ENCODE measurements at regions not wholly inside any gene's neighbourhood (a gene's known extent, or its start where the extent isn't known, plus 50 kb on each side); places are given as distances from the start of the nearest gene placed in this dataset.

DNA sequence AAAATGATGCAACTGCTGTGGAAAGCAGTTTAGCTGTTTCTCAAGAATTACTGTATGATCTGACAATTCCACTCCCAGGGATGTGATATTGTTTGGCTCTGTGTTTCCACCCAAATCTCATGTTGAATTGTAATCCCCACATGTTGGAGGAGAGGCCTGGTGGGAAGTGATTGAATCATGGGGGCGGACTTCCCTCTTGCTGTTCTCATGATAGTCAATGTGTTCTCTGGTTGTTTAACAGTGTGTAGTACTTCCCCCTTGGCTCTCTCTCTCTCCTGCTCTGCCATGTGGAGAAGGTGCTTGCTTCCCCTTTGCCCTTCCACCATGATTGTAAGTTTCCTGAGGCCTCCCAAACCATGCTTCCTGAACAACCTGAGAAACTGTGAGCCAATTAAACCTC is 93.4 kb upstream of the CPM start:
- H3K4me1 ChIP-seq (ENCODE audit: insufficient read depth, low read length), result peaks cover 23% of the 10 kb centered on the region
- H3K27me3 ChIP-seq (ENCODE audit: insufficient read depth, low read length), result no peaks in the 10 kb centered on the region
- H3K4me2 ChIP-seq (ENCODE audit: insufficient read depth, low read length), result no peak overlapping the region
- TF ChIP-seq, protein P1, sequence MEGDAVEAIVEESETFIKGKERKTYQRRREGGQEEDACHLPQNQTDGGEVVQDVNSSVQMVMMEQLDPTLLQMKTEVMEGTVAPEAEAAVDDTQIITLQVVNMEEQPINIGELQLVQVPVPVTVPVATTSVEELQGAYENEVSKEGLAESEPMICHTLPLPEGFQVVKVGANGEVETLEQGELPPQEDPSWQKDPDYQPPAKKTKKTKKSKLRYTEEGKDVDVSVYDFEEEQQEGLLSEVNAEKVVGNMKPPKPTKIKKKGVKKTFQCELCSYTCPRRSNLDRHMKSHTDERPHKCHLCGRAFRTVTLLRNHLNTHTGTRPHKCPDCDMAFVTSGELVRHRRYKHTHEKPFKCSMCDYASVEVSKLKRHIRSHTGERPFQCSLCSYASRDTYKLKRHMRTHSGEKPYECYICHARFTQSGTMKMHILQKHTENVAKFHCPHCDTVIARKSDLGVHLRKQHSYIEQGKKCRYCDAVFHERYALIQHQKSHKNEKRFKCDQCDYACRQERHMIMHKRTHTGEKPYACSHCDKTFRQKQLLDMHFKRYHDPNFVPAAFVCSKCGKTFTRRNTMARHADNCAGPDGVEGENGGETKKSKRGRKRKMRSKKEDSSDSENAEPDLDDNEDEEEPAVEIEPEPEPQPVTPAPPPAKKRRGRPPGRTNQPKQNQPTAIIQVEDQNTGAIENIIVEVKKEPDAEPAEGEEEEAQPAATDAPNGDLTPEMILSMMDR (IDR thresholded peaks at IDR 0.05; ENCODE audit: extremely low read depth, low read depth, low read length), result no peak
- H3K36me3 ChIP-seq (ENCODE audit: insufficient read depth, low read length), result no peaks in the 10 kb centered on the region
- H3K4me3 ChIP-seq (ENCODE audit: insufficient read depth, low read length), result no peak overlapping the region
- H3K9me3 ChIP-seq (ENCODE audit: low read depth, low read length), result no peaks in the 10 kb centered on the region
- no peaks in the 10 kb centered on the region for H4K20me1 ChIP-seq (ENCODE audit: insufficient read depth, low read length)
- no peak overlapping the region for H2AFZ ChIP-seq (ENCODE audit: low read length)
- no peak for DNase-seq (ENCODE audit: insufficient read length, low spot score, missing footprints)
- H3K79me2 ChIP-seq (ENCODE audit: insufficient read depth, low read length), result no peaks in the 10 kb centered on the region
- no peak overlapping the region for H3K27ac ChIP-seq (ENCODE audit: low read depth, low read length)

GRCh38 chr12:69027411-69027881 is 94.5 kb upstream of the CPM start:
- Histone ChIP-seq H2AFZ (ENCODE audit: low read length) (peak overlapping the region; percentile 21), H3K27ac (ENCODE audit: low read depth, low read length) (no peak overlapping the region), H3K4me3 (ENCODE audit: insufficient read depth, low read length) (no peak overlapping the region)

DNA sequence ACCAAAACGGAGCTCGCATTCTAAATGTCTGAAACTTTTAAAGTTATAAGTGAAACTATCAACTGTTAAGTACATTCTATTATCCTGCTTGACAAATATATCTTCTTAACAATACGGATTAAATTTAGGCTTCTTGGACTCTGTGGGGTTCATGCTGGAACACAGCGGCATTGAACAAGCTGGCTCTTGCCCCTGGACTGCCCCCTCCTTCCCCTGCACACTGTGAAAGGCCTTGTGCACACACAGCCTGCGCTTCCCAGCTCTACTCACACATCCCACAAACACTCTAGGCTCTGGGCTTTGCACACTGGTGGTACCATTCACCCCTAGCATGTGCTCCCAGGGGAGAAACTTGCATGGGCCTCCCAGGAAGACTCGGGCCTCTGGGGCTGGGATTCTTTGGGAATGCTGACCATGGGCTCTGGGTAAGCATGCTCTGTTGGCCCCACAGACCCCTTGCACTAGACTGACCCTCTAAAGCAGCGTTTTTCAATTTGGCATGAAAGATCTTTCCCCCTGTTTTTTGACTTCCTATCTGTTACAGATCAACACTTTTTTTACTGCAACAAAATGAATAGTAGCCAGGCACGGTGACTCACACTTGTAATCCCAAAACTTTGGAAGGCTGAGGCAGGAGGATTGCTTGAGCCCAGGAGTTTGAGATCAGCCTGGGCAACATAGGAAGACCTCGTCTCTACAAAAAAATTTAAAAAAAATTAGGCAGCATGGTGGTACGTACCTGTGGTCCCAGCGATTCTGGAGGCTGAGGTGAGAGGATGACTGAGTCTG is 96.2 kb upstream of the CPM start:
- H3K9me3 ChIP-seq (ENCODE audit: low read depth, low read length), result no peaks in the 10 kb centered on the region
- no peak overlapping the region for H3K4me2 ChIP-seq (ENCODE audit: insufficient read depth, low read length)
- DNase-seq (ENCODE audit: insufficient read length, low spot score, missing footprints), result no peak
- no peak overlapping the region for H3K4me3 ChIP-seq (ENCODE audit: insufficient read depth, low read length)
- peaks cover 21% of the 10 kb centered on the region for H3K4me1 ChIP-seq (ENCODE audit: insufficient read depth, low read length)
- TF ChIP-seq, protein P1 (IDR thresholded peaks at IDR 0.05; ENCODE audit: extremely low read depth, low read depth, low read length), result no peak
- no peaks in the 10 kb centered on the region for H3K79me2 ChIP-seq (ENCODE audit: insufficient read depth, low read length)
- H3K27ac ChIP-seq (ENCODE audit: low read depth, low read length), result no peak overlapping the region
- peak overlapping the region; percentile 19 for H2AFZ ChIP-seq (ENCODE audit: low read length)
- H3K27me3 ChIP-seq (ENCODE audit: insufficient read depth, low read length), result no peaks in the 10 kb centered on the region
- no peaks in the 10 kb centered on the region for H4K20me1 ChIP-seq (ENCODE audit: insufficient read depth, low read length)
- H3K36me3 ChIP-seq (ENCODE audit: insufficient read depth, low read length), result no peaks in the 10 kb centered on the region

More at GRCh38 chr12:69027411-69027881, 94.5 kb upstream of the CPM start:
- H3K4me1 ChIP-seq (ENCODE audit: insufficient read depth, low read length), result peaks cover 23% of the 10 kb centered on the region
- no peaks in the 10 kb centered on the region for H3K9me3 ChIP-seq (ENCODE audit: low read depth, low read length)
- TF ChIP-seq, protein P1 (IDR thresholded peaks at IDR 0.05; ENCODE audit: extremely low read depth, low read depth, low read length), result no peak
- no peaks in the 10 kb centered on the region for H3K27me3 ChIP-seq (ENCODE audit: insufficient read depth, low read length)
- DNase-seq (ENCODE audit: insufficient read length, low spot score, missing footprints), result no peak
- peak overlapping the region; percentile 10 for H3K4me2 ChIP-seq (ENCODE audit: insufficient read depth, low read length)
- H3K79me2 ChIP-seq (ENCODE audit: insufficient read depth, low read length), result no peaks in the 10 kb centered on the region
- H3K36me3 ChIP-seq (ENCODE audit: insufficient read depth, low read length), result no peaks in the 10 kb centered on the region
- H4K20me1 ChIP-seq (ENCODE audit: insufficient read depth, low read length), result no peaks in the 10 kb centered on the region

- Histone ChIP-seq H3K27ac (ENCODE audit: low read depth, low read length) (no peak overlapping the region), H3K27me3 (ENCODE audit: insufficient read depth, low read length) (no peaks in the 10 kb centered on the region), H4K20me1 (ENCODE audit: insufficient read depth, low read length) (no peaks in the 10 kb centered on the region), H2AFZ (ENCODE audit: low read length) (no peak overlapping the region), H3K4me1 (ENCODE audit: insufficient read depth, low read length) (peaks cover 10% of the 10 kb centered on the region), H3K9me3 (ENCODE audit: low read depth, low read length) (no peaks in the 10 kb centered on the region), H3K4me3 (ENCODE audit: insufficient read depth, low read length) (no peak overlapping the region), H3K36me3 (ENCODE audit: insufficient read depth, low read length) (no peaks in the 10 kb centered on the region), H3K79me2 (ENCODE audit: insufficient read depth, low read length) (no peaks in the 10 kb centered on the region), H3K4me2 (ENCODE audit: insufficient read depth, low read length) (no peak overlapping the region)
- TF ChIP-seq, protein P1 (IDR thresholded peaks at IDR 0.05; ENCODE audit: extremely low read depth, low read depth, low read length), result no peak
- no peak for DNase-seq (ENCODE audit: insufficient read length, low spot score, missing footprints)
Measured at GRCh38 chr12:69030321-69030720, 97.3 kb upstream of the CPM start.

All from osteoblast (primary cell).